HepG2 (cell line): ENCODE measurements at regions not wholly inside any gene's neighbourhood (a gene's known extent, or its start where the extent isn't known, plus 50 kb on each side); places are given as distances from the start of the nearest gene placed in this dataset.

Experiments
- ATAC-seq: fragments of 200-7000 bp; cut with Tn5 transposase; 3 replicates; pipeline ENCODE4 v1.9.1; 2020; ENCODE audit warnings: mild to moderate bottlenecking, moderate library complexity
- BruUV-seq: library from RNA; stranded (reverse); fragments of 400-500 nt; replicated peaks from 2 replicates; lab custom pipeline; 2021; lab: Mats Ljungman, UMichigan
- CTCF ChIA-PET: fragments of 300-600 bp; formaldehyde crosslinking; extraction: SDS; loops from one replicate; lab custom pipeline; 2021; ENCODE audit warnings: low total read pairs, inconsistent platforms, low intra/inter-chr PET ratio; lab: Yijun Ruan, JAX
- POLR2A ChIA-PET: fragments of 350-600 bp; sonication (Branson Sonifier 250); formaldehyde crosslinking; loops from one replicate; lab custom pipeline; 2020; ENCODE audit warnings: antibody characterized with exemption, inconsistent platforms; lab: Yijun Ruan, JAX
- DNase-seq: peaks from one replicate; pipeline ENCODE4 v3.0.0-alpha.2; 2015; ENCODE audit warnings: low spot score
- FAIRE-seq: peaks from 3 replicates; lab custom pipeline; 2011; peaks lifted over from hg19 to GRCh38; lab: Jason Lieb, UNC
- H2AFZ ChIP-seq: one replicate; pipeline ENCODE4 v1.6.1; 2011; ENCODE audit warnings: low read length, inconsistent platforms
- H3K27ac ChIP-seq: fragments of 300-600 bp; 3 replicates; pipeline ENCODE4 v1.8.0; 2011; ENCODE audit warnings: mixed run types, mild to moderate bottlenecking, mixed read lengths, low read length, inconsistent platforms; ENCODE audit not compliant: insufficient read depth; ENCODE audit errors: extremely low read length
- H3K27me3 ChIP-seq, 2 experiments: fragments of 200-600 bp in 1 of 2; 2 replicates in 1 of 2; 3 replicates in 1 of 2; pipeline versions ENCODE4 v1.6.0 to v1.8.0; 2011; ENCODE audit warnings: low read length in 2 of 2, mild to moderate bottlenecking in 2 of 2, moderate library complexity in 2 of 2, inconsistent platforms in 1 of 2; ENCODE audit not compliant: insufficient read depth in 2 of 2, control insufficient read depth in 1 of 2
- H3K36me3 ChIP-seq, 2 experiments: fragments of 200-600 bp in 1 of 2; replicated peaks in 1 of 2; 2 replicates in 1 of 2; 3 replicates in 1 of 2; pipeline versions ENCODE4 v1.5.1 to v1.8.0; 2011; ENCODE audit warnings: low read length in 2 of 2, inconsistent platforms in 1 of 2; ENCODE audit not compliant: insufficient read depth in 2 of 2, control insufficient read depth in 1 of 2
- H3K4me1 ChIP-seq: 2 replicates; pipeline ENCODE4 v1.5.1; 2012; ENCODE audit warnings: low read length, inconsistent platforms; ENCODE audit not compliant: insufficient read depth
- H3K4me2 ChIP-seq: 2 replicates; pipeline ENCODE4 v1.6.0; 2011; ENCODE audit warnings: low read depth, low read length, inconsistent platforms
- H3K4me3 ChIP-seq, 3 experiments: fragments of 200-600 bp in 1 of 3; sonication (generic), shearing (Covaris generic) in 1 of 3; replicated peaks in 1 of 3; 2 replicates each; pipeline ENCODE4 v1.5.1; 2011 to 2016; ENCODE audit warnings: low read length in 3 of 3, inconsistent platforms in 2 of 3, low read depth in 2 of 3, mild to moderate bottlenecking in 2 of 3, control low read depth in 1 of 3, mixed read lengths in 1 of 3; ENCODE audit not compliant: insufficient read depth in 1 of 3
- H3K79me2 ChIP-seq: one replicate; pipeline ENCODE4 v1.6.1; 2011; ENCODE audit warnings: low read length, inconsistent platforms; ENCODE audit not compliant: insufficient read depth
- H3K9ac ChIP-seq: 2 replicates; pipeline ENCODE4 v1.6.0; 2011; ENCODE audit warnings: mild to moderate bottlenecking, low read depth, low read length, inconsistent platforms; ENCODE audit not compliant: insufficient read depth
- H3K9me3 ChIP-seq: 2 replicates; pipeline ENCODE4 v1.5.1; 2012; ENCODE audit warnings: mild to moderate bottlenecking, low read length
- H4K20me1 ChIP-seq: 2 replicates; pipeline ENCODE4 v1.6.0; 2011; ENCODE audit warnings: inconsistent platforms, mild to moderate bottlenecking, low read length, moderate library complexity; ENCODE audit not compliant: insufficient read depth
- DPF2 ChIP-seq: sonication (generic); formaldehyde crosslinking; IDR thresholded peaks from 2 replicates; pipeline ENCODE4 v1.4.0; 2020; ENCODE audit warnings: mild to moderate bottlenecking, low read depth, missing genetic modification reagents, borderline replicate concordance
- NFIB ChIP-seq: sonication (generic); formaldehyde crosslinking; IDR thresholded peaks from 2 replicates; pipeline ENCODE4 v1.9.0; 2021; ENCODE audit warnings: missing genetic modification reagents, mild to moderate bottlenecking, borderline replicate concordance
- STAG1 ChIP-seq: sonication (generic); formaldehyde crosslinking; IDR thresholded peaks from 2 replicates; pipeline ENCODE4 v1.4.0; 2020; ENCODE audit warnings: missing genetic modification reagents
- ZIK1 ChIP-seq: sonication (generic); formaldehyde crosslinking; IDR thresholded peaks from 2 replicates; pipeline ENCODE4 v1.5.0; 2020; ENCODE audit warnings: mild to moderate bottlenecking, low read depth, missing genetic modification reagents, borderline replicate concordance
- ZNF713 ChIP-seq: sonication (generic); formaldehyde crosslinking; IDR thresholded peaks from 2 replicates; pipeline ENCODE4 v1.4.0; 2020; ENCODE audit warnings: mild to moderate bottlenecking, missing genetic modification reagents
- WGBS: methylation state at CpG from one replicate; pipeline ENCODE4 v1.1.6; 2017; ENCODE audit warnings: low lambda C conversion rate; 5-methylcytosine and 5-hydroxymethylcytosine counted together
- in situ Hi-C: cut with HindIII; loops from 2 replicates; pipeline ENCODE4 v1.10.0; 2017; ENCODE audit warnings: low pct_unique_long_range_greater_than_20kb; ENCODE audit not compliant: extremely low pct_ligation_motif_present
- intact Hi-C: fragments of 100-400 bp; cut with micrococcal nuclease; formaldehyde crosslinking; loops from one replicate; pipeline ENCODE4 v1.10.0; 2022; ENCODE audit not compliant: unreplicated experiment
- TF ChIP-seq, protein P1 (sequence below): sonication (generic); formaldehyde crosslinking; IDR thresholded peaks from 2 replicates; pipeline ENCODE4 v1.5.0; 2020; ENCODE audit warnings: mild to moderate bottlenecking, missing genetic modification reagents, moderate library complexity
- TF ChIP-seq, protein P2 (sequence below): sonication (generic); formaldehyde crosslinking; conservative IDR thresholded peaks from 2 replicates; pipeline ENCODE4 v1.4.0; 2020; ENCODE audit warnings: missing genetic modification reagents

GRCh38 chr12:17992002-17992656 is 97.9 kb downstream of the RERGL start:
- H3K36me3 ChIP-seq: no peaks in the 10 kb centered on the region
- peak; percentile 3 for DNase-seq
- peak; percentile 51 for ATAC-seq
- no peaks in the 10 kb centered on the region for H3K79me2 ChIP-seq
- ChIA-PET CTCF (no interaction called here), POLR2A (no interaction called here)
- BruUV-seq: no TSS peak
- in situ Hi-C loops: no loop called here
- no peak overlapping the region for H3K4me3 ChIP-seq
- peak; percentile 40 for FAIRE-seq
- H3K9me3 ChIP-seq: 0 out of 2 replicates have a peak, but pooled peaks cover 6% of the 10 kb centered on the region
- H4K20me1 ChIP-seq: no peaks in the 10 kb centered on the region
- H3K4me2 ChIP-seq: no peak overlapping the region
- no peaks in the 10 kb centered on the region for H3K4me1 ChIP-seq
- no peak overlapping the region for H2AFZ ChIP-seq
- no peak overlapping the region for H3K27ac ChIP-seq
- H3K9ac ChIP-seq: no peak overlapping the region
- WGBS: 26% methylated on average over 6 of the region's 6 CpGs
- no peaks in the 10 kb centered on the region for H3K27me3 ChIP-seq
- no peak for TF ChIP-seq ZIK1 (CRISPR knock-in tag)
- no peak for TF ChIP-seq DPF2 (CRISPR knock-in tag)
- peak; percentile 33 for TF ChIP-seq STAG1 (CRISPR knock-in tag)
- TF ChIP-seq, protein P1, sequence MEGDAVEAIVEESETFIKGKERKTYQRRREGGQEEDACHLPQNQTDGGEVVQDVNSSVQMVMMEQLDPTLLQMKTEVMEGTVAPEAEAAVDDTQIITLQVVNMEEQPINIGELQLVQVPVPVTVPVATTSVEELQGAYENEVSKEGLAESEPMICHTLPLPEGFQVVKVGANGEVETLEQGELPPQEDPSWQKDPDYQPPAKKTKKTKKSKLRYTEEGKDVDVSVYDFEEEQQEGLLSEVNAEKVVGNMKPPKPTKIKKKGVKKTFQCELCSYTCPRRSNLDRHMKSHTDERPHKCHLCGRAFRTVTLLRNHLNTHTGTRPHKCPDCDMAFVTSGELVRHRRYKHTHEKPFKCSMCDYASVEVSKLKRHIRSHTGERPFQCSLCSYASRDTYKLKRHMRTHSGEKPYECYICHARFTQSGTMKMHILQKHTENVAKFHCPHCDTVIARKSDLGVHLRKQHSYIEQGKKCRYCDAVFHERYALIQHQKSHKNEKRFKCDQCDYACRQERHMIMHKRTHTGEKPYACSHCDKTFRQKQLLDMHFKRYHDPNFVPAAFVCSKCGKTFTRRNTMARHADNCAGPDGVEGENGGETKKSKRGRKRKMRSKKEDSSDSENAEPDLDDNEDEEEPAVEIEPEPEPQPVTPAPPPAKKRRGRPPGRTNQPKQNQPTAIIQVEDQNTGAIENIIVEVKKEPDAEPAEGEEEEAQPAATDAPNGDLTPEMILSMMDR (CRISPR knock-in tag): peak; percentile 55
- intact Hi-C loops: no loop called here

GRCh38 chr12:17982556-17982955 is 107.4 kb downstream of the RERGL start:
- H3K4me2 ChIP-seq: no peak overlapping the region
- ATAC-seq (no peak), DNase-seq (no peak), FAIRE-seq (no peak)
- H3K9me3 ChIP-seq: no peaks in the 10 kb centered on the region
- no peaks in the 10 kb centered on the region for H3K79me2 ChIP-seq
- H3K4me3 ChIP-seq: no peak overlapping the region
- no peak overlapping the region for H3K27ac ChIP-seq
- no TSS peak for BruUV-seq
- POLR2A ChIA-PET: no interaction called here
- H3K36me3 ChIP-seq: no peaks in the 10 kb centered on the region
- no peak overlapping the region for H3K9ac ChIP-seq
- no peaks in the 10 kb centered on the region for H3K4me1 ChIP-seq
- WGBS: 0% methylated on average over 3 of the region's 3 CpGs
- in situ Hi-C loops (no loop called here), intact Hi-C loops (no loop called here)
- H2AFZ ChIP-seq: no peak overlapping the region
- no peaks in the 10 kb centered on the region for H4K20me1 ChIP-seq
- TF ChIP-seq, protein P2, sequence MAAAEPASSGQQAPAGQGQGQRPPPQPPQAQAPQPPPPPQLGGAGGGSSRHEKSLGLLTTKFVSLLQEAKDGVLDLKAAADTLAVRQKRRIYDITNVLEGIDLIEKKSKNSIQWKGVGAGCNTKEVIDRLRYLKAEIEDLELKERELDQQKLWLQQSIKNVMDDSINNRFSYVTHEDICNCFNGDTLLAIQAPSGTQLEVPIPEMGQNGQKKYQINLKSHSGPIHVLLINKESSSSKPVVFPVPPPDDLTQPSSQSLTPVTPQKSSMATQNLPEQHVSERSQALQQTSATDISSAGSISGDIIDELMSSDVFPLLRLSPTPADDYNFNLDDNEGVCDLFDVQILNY (CRISPR knock-in tag): no peak
- TF ChIP-seq NFIB (CRISPR knock-in tag): no peak
- no peak for TF ChIP-seq ZNF713
- CTCF ChIA-PET: no interaction called here
- H3K27me3 ChIP-seq: no peaks in the 10 kb centered on the region
